GM04503 (cell line): ENCODE measurements at regions not wholly inside any gene's neighbourhood (a gene's known extent, or its start where the extent isn't known, plus 50 kb on each side); places are given as distances from the start of the nearest gene placed in this dataset.
"Not testable (repeated sequence)": the region's sequence is repeated elsewhere in the genome, so short reads cannot be mapped to it uniquely, and the experiment has no call there.

Source experiments
- DNase-seq: peaks from one replicate; pipeline ENCODE4 v3.0.0-alpha.2; 2012; ENCODE audit warnings: low read depth

DNA sequence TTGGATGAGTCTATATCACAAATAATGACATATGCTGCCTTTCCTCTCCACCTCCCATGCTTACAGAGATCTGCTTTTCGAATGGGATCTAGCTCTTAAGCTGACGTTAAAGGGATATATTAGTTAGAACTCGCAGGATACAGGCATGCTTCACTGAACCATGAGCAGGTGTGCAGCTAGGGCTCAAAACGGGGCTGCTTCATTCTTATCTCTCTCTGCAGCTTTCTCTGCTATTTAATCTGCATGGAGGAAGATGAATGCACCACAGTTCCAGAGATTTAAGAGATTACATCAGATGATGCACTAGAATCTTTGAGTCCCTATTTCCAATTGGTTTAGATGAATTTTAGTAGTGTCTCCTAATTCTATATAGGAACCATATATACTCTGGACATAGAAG lies 327.0 kb downstream of the RAD51AP2 start:
- DNase-seq: no peak

DNA sequence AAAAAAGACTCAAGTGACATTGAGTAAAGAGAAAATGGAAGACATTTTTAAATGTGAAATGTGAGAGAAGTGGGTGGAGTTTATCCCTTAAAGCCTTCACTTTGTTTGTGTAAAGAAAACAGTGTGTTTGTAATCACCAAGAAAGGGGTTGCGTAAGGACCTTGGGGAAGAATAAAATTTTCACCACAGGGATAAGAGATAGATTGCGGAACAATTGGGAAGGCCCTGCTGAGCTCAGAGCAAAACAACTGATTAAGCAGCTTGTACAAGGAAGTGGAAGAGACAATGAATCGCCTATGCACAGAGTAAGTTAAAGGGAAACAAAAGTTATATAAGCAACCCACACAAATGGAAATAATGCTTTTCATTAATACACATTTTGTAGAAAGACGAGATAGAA lies 327.7 kb downstream of the RAD51AP2 start:
- no peak for DNase-seq

DNA sequence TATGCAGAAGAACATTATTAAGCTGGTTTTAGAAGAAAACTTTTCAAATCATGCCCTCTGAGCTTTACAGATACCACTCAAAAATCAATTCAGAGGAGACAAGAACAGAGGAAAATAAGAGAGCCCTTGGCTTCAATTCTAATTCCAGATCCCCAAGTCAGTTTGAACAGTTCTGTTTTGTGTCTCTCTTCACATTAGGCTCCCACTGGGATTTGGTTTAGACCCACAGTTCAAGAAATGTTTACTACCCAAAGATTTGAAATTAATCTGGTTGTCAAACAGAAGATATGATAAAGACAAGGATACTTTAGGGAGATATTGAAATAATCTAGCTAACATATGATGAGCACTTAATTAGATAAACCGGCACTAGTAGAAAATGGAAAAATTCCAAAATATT lies 329.5 kb downstream of the RAD51AP2 start:
- no peak for DNase-seq

DNA sequence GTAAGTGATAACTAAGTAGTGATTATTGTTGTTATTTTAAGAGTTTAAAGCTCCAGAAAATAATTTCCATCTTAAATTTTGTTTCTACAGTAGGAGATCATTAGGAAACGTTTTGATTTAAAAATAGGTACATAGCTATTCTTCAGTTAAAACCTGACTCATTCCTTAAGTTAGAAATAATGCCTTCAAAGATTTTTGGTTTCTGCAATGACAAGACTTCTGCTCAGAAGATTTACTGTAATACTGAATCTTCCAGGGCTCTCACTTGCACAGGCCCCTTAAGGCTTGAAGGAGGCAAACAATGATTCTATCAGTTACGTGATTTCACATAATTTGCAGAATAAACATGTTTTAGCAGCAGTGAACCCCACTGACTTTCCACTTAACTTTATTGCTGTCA lies 333.7 kb downstream of the RAD51AP2 start:
- no peak for DNase-seq

DNA sequence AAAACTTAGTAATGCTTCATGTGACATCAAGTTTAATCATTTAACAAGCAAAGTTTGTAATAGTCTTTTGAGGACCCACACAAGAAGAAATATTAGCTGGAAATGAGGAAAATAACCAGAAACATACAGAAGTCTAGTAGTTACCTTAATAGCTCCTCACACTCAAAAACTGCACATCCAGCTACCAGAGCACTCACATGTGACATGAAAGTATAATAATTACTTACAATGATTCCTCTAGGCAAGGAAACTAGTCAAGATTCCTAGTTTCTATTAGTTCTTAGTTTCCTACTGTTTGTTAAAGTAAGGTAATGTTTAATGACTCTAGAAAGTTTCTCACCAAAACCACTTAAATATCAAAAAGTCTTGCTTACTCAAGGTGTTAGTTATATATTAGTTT lies 335.8 kb downstream of the RAD51AP2 start:
- DNase-seq: no peak

DNA sequence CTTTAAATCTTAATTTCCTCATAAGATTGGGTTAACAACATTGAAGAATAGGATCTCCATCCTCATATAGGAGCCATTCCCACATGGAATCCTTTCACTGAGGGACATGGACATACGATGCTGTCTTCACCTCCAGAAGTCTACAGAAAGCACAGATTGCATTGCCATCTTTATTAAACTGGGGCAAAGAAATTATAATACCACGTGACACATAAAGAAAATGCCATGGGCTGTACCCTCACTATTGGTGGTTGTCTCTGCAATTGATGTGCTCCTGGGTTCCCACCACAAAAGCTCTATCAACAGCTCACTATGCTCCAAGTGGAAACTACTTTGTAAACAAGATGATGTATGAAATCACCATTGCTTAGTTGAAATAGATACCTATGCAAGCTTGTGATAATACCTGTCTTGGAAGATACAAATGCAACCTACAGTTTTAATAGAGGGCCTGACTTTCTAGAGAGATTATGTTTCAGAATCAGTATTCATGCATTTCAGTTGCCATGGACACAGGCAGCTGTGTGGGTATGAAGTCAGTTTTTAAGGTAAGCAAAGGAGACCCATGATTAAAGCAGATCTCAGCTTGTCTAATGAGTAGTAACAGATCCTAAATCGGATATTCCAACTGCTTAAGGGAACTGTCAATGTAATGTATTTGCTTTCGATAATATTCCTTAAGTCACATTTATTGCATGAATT lies 337.0 kb downstream of the RAD51AP2 start:
- no peak for DNase-seq

DNA sequence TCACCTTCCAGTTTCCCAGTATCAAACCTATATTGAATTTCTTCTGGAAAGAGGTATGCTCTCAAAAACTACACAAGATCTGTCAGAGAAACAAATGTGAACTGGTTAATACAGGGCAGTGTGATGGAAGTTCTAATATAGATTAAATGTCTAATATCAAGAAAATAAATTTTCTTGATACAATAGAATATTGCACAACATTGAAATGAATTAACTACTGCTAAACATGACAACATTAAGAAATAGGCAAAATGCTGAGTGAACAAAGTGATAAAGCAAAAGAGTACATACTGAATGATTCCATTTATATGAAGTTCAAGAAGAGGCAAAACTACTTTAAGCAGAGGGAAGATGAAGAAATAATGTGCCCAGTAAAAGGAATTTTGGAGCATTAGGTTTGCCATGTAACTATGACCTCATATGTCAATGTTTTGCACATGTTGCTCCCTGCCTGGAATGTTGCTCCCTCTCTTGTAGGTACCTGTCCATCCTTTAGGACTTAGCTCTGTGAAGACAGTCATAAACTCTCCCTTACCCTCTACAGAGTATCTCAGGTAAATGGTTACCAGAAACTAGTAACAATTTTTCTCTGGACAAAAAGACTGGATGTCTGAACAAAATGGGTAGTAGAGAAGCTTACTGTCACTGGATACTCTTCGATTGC lies 339.0 kb downstream of the RAD51AP2 start:
- no peak for DNase-seq

DNA sequence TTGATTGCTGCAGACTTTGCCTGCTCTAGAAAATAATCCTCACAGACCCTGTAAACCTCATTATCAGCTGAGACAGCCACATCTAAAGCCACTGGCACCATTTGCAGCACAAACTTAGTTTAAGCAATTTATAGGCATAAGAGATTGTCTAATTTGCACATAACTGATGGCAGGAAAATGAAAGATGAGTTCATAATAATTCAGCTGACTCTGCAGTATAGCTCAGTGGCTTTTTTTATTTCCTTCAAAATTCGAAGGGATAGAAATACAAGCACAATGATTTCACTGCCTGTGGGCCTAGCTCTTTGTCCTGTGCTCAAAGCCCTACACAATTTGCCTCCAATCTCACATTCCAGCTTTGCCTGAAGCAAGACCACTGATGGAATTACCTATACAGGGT lies 341.2 kb downstream of the RAD51AP2 start:
- no peak for DNase-seq

DNA sequence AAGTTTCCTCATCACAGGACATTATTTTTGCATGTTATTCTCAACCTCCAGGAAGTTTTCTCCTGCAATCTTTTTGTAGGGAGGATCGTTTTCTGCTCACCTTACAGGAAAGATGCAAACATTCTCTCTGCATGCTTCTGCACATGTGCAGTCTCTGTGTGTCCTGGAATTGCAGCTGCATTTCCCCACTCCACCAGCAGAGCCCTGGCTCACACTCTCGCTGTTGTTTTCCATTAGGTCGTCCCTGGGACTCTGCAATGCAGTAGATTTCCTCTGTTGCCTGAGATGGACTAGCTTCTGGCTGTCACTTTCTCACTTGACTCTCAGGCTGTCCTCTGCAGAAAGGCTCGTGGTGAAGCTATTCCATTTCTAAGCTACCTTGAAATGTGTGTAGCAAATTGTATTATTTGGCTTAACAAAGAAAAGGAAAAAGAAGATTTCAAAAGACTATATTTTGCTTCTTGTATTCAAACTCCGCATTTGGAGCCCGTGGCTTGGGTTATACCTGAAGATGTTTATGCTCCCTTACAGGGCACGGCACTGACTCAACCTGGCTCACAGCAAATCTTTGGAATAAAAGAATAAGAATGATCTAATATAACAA lies 346.7 kb downstream of the RAD51AP2 start:
- DNase-seq: no peak

DNA sequence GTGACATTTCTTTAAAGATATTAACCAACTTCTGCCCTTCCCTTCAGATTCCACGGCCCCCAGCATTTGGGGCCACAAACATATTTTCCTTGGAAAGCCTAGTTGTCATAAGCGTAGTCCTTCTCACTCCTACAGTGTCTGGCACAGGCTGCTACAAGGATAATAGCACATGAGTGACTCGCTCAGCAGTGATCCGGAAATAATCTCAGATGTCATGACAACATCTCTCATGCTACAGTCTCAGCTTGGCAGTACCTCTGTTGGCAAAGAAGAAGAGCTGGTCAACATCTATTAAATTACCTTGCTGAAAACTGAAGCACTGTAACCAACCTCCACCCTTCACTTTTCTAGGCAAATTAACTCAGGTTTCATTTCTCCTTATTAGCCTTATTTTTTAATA lies 351.7 kb downstream of the RAD51AP2 start:
- DNase-seq: no peak

DNA sequence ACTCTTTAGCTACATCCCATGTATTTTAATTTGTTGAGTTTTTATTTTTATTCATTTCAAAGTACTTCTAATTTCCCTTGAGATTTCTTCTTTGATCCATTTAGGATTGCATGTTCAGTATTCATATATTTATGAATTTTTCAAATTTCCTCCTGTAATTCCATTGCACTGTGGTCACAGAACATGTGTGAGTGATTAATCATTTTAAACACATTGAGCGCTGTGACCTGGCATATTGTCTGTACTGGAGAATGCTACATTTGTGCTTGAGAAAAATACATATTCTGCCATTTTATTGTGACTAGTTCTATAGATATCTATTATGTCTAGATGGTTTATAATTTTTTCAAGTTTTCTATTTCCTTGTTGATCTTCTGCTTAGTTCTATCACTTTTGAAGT lies 353.7 kb downstream of the RAD51AP2 start:
- no peak for DNase-seq

DNA sequence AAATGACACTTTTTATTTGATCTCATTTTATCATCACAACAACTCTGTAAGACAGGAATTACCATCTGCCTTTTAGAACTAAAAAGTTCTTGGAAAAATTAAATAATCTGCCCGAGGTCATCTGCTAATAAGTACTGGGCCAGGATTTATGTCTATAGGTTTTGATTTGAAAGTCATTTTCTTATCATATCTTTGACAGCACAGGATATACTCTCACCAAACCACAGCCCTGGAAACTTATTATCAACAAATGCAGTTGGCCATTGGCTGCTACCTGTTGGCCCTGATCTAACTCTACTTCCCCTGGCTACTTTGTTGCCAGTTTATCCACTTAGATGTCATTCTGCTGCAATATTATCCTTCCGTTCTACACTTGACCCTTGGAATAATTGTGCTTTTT lies 354.6 kb downstream of the RAD51AP2 start:
- no peak for DNase-seq

DNA sequence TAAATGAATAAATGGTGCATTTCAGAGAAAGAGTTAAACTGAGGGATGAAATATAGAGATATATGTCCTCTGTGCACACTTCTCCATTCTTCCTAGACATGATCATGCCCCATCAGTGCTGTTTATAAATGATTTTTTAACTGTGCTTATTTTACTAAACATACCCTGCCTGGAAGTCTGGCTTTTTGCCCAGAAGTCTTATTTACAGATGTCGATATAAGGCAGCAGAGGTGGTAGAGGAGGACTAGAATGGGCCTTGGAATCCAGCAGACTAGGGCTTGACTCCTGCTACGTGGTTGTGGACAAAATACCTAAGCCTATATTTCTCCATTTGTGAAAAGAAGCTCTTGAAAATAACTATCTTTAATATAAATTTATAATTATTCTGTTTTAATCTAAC lies 355.5 kb downstream of the RAD51AP2 start:
- DNase-seq: no peak

DNA sequence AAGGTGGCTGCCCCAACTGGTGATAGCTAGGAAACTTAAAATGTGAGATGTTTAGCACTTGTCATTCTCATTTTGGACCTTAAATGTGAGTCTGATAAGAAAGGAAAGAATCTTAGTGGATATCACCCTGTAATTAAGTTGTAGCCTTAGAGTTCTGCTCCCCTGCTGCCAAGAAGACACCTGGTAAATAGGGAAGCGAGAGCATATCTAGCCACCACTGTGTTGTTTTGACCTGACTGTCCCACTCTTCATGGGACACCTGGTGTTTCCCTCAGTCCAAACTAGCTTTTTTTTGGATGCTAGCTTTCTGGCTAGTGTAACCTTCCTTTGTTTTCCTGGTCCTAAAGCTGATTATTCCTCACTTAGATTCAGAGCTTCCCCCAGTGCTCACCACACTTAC lies 357.6 kb downstream of the RAD51AP2 start:
- no peak for DNase-seq

DNA sequence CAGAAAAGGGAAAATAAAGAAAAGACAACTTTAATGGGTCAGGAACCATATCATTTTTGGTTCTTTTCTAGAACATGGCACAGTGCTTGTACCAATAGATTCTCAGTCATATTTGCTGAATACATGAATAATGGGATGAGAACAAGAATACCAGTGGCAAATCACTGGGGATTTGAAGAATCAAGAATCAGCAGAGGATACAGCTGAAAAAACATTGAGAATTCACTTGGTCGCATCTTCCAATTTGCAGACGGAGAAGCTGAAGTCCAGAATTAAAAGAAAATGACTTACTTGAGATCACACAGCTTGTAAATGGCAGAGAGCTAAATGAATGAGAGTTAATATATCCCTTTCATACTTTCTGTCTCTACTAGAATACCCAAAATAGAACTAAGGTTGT lies 362.2 kb downstream of the RAD51AP2 start:
- DNase-seq: no peak

DNA sequence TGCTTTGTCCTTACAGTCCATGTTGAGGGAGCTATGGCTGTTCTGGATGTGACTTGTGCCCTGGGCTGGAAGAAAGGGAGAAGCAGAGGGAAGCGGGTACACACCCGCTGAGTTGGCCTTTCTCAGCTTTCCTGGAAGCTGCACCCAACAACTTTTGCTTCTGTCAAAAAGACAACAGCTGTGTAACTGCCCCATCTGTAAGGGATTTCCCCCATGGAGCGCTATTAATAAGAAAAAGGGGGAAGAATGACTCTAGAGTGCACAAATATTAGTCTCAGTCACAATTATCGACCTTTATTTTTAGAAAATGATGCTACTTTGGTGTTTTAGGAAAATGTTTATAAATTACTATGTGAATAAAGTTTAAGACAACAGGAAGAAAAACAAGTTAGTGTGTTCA lies 368.3 kb downstream of the RAD51AP2 start:
- no peak for DNase-seq

DNA sequence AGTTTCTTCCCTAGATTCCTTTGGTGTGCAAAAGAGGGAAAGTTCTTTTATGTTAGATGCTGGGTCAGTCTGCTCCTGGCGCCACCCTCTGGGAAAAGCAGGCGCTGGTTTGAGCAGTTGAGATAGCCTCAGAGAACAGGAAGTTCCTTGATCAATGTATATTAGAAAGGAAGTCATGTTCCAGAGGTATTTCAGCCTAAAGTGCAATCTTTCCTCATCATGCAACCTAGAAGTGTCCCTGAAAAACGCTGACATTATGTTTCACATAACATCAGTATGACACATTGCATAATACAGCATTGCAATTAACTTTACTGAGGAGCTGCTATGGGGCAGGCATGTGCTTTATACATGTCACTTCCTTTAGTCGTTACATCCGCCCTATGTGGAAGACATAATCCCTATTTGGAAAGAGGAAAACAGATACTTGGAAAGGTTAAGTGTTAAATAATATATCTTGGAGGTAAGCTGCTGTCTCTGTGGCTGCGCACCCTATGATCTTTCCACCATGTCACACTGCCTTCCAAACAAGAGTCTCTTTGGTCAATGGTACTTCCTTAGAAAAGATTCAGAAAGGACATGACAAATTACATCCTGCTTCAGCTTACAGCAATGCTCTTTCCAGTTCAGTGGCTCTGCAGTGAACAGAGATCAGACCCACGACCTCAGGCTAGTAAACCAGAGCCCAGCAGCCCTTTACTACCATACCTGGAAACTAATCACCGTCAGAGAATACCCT lies 369.7 kb downstream of the RAD51AP2 start:
- DNase-seq: no peak

DNA sequence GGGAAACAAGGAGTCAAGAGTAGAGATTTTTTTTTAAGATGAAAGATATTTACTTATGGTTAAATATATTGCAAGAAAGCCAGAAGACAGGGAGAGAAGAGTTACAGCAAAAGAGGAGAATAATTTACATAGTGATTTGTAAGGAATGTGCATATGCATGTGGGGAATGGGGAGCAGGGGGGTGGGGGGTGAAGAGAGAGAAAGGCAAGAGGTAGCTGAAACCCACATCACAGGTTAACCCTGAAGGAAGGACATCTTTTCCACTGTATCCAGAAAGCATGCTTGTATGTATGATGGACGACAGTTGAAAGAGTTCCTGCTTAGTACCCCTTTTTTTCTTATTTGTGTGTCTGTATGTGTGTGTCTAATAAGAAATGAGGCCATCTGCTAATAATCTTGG lies 371.9 kb downstream of the RAD51AP2 start:
- no peak for DNase-seq

DNA sequence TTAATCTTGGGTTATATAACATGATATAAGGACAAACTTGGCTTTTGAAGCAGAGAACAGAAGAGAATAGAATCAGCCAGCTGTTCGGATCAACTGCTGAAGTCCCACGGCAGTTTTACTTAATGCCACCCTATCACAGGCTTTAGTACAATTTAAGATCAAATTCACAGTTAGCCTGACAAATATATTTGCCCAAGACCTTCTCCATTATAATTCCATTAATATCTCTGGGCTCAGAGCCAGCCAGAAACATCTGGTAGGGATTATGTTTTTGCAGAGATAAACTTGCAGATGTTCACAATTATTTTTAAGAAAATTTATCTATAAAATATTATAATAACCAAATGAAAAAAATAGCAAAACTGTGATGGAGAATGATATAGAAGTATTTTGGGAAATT lies 381.4 kb downstream of the RAD51AP2 start:
- no peak for DNase-seq

DNA sequence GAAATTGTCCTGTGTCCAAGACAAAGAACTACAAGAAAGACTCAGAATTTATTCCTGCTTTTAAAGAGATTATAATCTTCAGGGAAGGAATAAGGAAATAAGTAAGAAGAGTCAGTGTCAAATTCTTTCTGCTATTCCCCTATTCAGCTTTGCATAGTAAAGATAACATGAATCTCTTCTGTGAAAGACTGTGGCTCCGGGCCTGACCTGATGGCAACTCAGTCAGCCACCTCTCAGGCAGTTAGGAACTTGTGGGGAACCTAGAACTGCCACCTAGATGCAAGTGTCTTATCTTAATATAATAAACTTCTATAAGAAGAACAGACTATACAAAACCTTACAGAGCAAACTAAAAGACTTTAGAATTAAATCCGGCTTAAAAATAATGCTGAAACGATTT lies 382.0 kb downstream of the RAD51AP2 start:
- DNase-seq: no peak

DNA sequence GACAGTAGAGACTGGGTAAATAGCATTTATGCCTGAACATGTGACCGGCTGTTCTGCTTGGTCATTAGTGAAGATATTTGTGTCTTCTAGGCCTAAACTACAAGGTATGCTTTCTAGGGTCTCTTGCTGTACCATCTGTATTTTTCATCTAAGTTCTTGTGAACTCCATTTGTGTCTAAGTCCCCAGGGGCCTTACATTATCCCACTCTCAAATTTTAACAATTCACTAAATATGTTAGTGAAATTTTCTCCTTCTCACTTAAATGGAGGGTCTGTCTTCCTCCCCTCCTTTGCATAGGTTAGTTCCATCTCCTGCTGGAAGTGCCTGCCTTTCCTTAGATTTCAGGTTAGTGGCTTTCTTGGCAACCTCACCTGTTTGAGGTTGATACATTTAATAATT lies 382.6 kb downstream of the RAD51AP2 start:
- no peak for DNase-seq

DNA sequence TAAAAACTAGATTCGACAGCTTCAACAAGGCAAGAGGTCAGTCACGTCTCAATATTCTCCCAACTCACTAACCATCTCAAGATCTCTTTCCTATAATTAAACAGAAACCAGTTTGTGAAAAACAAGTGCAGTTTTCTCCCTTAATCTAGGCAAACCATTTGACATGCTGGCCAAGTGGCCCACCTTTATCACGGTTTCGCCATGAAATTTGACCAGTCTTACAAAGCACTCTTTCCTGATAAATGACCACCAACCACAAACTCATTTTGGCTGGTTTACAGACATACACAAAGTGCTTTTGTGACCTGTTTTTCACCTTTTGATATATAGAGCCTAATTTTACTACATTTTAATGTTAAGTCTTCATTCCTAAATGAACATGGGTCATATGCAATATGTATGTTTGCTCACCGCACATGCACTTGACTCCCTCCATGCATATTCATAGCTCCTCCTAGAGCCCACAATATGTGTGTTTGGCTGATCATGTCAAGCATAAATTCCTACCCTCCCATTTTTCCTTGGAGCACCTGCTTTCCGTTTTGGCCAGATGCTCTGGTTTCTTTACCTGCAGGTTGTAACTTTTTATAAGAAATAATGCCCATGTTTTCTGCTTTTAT lies 385.1 kb downstream of the RAD51AP2 start:
- no peak for DNase-seq

DNA sequence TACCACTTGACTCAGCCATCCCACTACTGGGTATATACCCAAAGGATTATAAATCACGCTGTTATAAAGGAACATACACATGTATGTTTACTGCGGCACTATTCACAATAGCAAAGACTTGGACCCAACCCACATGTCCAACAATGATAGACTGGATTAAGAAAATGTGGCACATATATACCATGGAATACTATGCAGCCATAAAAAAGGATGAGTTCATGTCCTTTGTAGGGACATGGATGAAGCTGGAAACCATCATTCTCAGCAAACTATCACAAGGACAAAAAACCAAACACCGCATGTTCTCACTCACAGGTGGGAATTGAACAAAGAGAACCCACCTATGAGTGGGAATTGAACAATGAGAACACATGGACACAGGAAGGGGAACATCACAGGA lies 387.6 kb downstream of the RAD51AP2 start:
- not testable (repeated sequence) for DNase-seq
